Thyroid gland (tissue), 4 donors: ENCODE measurements at regions not wholly inside any gene's neighbourhood (a gene's known extent, or its start where the extent isn't known, plus 50 kb on each side); places are given as distances from the start of the nearest gene placed in this dataset.

Experiments used
- DNase-seq, 2 donors: peaks; one replicate each; pipeline ENCODE4 v3.0.0-alpha.2; 2019
- H3K27ac ChIP-seq, 3 donors: fragments of 200-600 bp; sonication (generic); 1 replicate in 2 of 3; 2 replicates in 1 of 3; pipeline ENCODE4 v1.5.1; 2016 to 2019; ENCODE audit warnings: mild to moderate bottlenecking in 1 of 3, moderate library complexity in 1 of 3
- H3K27me3 ChIP-seq: fragments of 200-600 bp; sonication (generic); one replicate; pipeline ENCODE4 v1.5.1; 2019
- H3K36me3 ChIP-seq, 2 donors: fragments of 200-600 bp; sonication (generic); one replicate each; pipeline ENCODE4 v1.5.1; 2016 to 2019
- H3K4me1 ChIP-seq, 2 donors: fragments of 200-600 bp; sonication (generic); one replicate each; pipeline ENCODE4 v1.5.1; 2017 to 2019
- H3K4me3 ChIP-seq, 3 donors: fragments of 200-600 bp; sonication (generic); replicated peaks in 1 of 3; 1 replicate in 2 of 3; 2 replicates in 1 of 3; pipeline ENCODE4 v1.5.1; 2016; ENCODE audit warnings: mild to moderate bottlenecking in 1 of 3
- H3K9me3 ChIP-seq: fragments of 200-600 bp; sonication (generic); one replicate; pipeline ENCODE4 v1.5.1; 2017
- POLR2A ChIP-seq, 2 donors: fragments of 450-650 bp; IDR thresholded peaks; one replicate each; pipeline ENCODE4 v1.6.1; 2017; ENCODE audit warnings: antibody characterized with exemption in 2 of 2, mild to moderate bottlenecking in 2 of 2, moderate library complexity in 1 of 2
- WGBS, 2 donors: methylation state at CpG; one replicate each; pipeline ENCODE4 v1.1.5; 2017; 5-methylcytosine and 5-hydroxymethylcytosine counted together
- intact Hi-C: fragments of 100-400 bp; cut with DNase I; formaldehyde crosslinking; loops from one replicate; pipeline ENCODE4 v1.15.1; 2023
- TF ChIP-seq, protein P1 (sequence below), 6 experiments: fragments of 200-600 bp in 3 of 6; fragments of 450-650 bp in 3 of 6; sonication (generic) in 3 of 6; IDR thresholded peaks; one replicate each; pipeline ENCODE4 v1.5.1; 2016 to 2019; ENCODE audit warnings: antibody characterized with exemption in 6 of 6, mild to moderate bottlenecking in 2 of 6, inconsistent platforms in 1 of 6, moderate library complexity in 1 of 6

DNA sequence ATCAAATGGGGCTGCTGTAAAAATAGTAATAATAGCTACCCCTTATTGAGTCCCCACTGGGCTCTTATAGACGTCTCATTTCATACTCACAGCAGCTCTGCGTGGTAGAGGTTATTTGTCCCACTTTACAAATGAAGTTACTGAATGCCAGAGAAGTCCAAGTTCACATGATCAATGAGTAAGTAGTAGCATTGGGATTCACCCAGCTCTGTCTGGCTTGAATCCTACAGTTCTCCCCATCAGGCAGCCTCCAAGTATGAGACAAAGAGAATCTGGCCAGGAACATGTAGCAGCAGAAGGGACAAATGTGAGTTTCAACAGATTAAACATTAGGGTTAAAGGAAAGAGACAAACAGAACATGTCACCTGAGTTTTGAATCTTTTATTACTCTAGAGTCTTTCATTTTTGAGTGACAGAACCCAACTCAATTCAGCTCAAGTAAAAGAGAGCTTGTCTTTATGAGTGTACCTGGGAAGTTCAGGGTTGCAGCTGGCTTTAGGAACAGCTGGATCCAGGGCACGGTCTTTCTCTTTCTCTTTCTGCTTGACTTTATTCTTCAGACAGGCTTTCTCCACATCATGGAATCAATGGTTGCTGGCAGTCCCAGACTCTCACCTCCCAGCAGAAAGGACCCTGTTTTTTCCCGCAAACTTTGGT lies 64.1 kb upstream of the JDP2 start:
- intact Hi-C loops = no loop called here
- DNase-seq = no peak
- H3K27ac ChIP-seq = no peak overlapping the region

DNA sequence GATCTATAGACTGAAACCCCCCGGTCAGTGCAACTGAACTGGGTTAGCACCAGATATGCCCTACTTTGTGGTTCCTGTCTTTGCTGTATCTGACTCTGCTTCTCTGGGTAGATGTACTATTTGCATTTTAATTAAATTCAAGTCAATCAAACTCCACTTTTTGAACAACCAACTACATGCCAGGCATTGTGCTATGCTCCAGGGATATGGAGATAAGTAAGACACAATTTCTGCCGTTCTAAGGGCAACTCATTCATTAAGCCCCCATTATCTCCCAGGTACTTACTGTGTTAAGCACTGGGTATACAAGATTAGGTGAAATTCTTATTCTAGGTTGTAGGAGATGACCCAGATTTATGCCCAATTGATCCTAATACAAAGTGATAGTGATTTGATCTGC lies 62.7 kb upstream of the JDP2 start:
- no peaks in the 10 kb centered on the region for H3K4me1 ChIP-seq
- no peaks in the 10 kb centered on the region for H3K9me3 ChIP-seq
- no peak overlapping the region for H3K27ac ChIP-seq
- H3K36me3 ChIP-seq = no peaks in the 10 kb centered on the region
- 74 to 77% methylated on average over 2 of the region's 2 CpGs for WGBS, 2 donors
- DNase-seq = no peak
- intact Hi-C loops = no loop called here
- H3K4me3 ChIP-seq = no peak overlapping the region
- H3K27me3 ChIP-seq = no peaks in the 10 kb centered on the region
- TF ChIP-seq, protein P1, sequence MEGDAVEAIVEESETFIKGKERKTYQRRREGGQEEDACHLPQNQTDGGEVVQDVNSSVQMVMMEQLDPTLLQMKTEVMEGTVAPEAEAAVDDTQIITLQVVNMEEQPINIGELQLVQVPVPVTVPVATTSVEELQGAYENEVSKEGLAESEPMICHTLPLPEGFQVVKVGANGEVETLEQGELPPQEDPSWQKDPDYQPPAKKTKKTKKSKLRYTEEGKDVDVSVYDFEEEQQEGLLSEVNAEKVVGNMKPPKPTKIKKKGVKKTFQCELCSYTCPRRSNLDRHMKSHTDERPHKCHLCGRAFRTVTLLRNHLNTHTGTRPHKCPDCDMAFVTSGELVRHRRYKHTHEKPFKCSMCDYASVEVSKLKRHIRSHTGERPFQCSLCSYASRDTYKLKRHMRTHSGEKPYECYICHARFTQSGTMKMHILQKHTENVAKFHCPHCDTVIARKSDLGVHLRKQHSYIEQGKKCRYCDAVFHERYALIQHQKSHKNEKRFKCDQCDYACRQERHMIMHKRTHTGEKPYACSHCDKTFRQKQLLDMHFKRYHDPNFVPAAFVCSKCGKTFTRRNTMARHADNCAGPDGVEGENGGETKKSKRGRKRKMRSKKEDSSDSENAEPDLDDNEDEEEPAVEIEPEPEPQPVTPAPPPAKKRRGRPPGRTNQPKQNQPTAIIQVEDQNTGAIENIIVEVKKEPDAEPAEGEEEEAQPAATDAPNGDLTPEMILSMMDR (IDR thresholded peaks at IDR 0.05) = no peak
- TF ChIP-seq POLR2A (IDR thresholded peaks at IDR 0.05) = no peak

More for the DNA sequence above, 64.1 kb upstream of the JDP2 start:
- 81 to 85% methylated on average over 4 of the region's 4 CpGs for WGBS, 2 donors
- TF ChIP-seq POLR2A (IDR thresholded peaks at IDR 0.05) = no peak
- TF ChIP-seq, protein P1 (IDR thresholded peaks at IDR 0.05) = no peak
- H3K4me1 ChIP-seq = no peaks in the 10 kb centered on the region
- no peak overlapping the region for H3K4me3 ChIP-seq
- H3K36me3 ChIP-seq = no peaks in the 10 kb centered on the region
- H3K9me3 ChIP-seq = no peaks in the 10 kb centered on the region
- no peaks in the 10 kb centered on the region for H3K27me3 ChIP-seq

DNA sequence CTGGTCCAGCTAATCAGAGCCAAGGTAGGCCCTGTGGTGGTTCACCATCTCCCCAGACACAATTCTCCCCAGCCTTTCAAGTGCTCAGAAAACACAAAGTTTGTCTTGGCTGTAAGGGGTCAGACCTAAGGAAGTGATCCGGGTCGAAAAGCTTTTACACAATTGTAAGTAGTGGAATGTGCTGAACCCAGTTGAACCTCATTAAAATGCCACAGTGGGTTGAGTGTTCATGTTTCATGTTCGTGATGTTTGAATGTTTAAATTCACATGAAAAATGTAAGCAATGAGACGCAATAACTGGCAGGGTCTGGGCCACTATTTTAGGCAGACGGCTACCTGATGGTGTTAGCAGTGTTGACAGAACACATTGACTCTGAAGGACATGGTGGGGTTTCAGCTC lies 60.9 kb upstream of the JDP2 start:
- no peak for DNase-seq
- intact Hi-C loops = no loop called here
- Histone ChIP-seq H3K27me3 (no peaks in the 10 kb centered on the region), H3K36me3 (no peaks in the 10 kb centered on the region), H3K4me3 (no peak overlapping the region), H3K4me1 (no peaks in the 10 kb centered on the region), H3K27ac (no peak overlapping the region), H3K9me3 (no peaks in the 10 kb centered on the region)
- 67 to 72% methylated on average over 5 of the region's 5 CpGs for whole genome bisulfite sequencing, 2 donors
- no peak for TF ChIP-seq POLR2A (IDR thresholded peaks at IDR 0.05)
- TF ChIP-seq, protein P1 (IDR thresholded peaks at IDR 0.05) = no peak

DNA sequence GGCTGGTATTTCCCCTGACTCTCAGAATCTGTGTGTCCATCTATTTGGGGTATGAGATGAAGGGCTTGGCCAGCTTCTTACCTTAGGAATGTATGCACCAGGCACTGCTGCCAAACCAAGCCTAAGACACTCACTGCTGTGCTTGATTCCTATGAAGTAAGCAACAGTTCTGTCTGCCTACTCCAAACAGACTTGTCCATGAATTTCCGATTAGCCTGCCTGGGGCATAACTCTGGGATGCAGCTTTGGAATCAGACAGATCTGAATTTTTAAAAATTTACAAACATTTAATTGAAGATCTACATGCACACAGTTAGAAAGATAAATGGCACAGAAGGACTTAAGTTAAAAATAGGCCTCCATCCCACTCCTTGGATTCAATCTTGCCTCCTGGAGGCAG lies 59.5 kb upstream of the JDP2 start:
- Histone ChIP-seq H3K9me3 (no peaks in the 10 kb centered on the region), H3K27me3 (no peaks in the 10 kb centered on the region), H3K4me1 (no peaks in the 10 kb centered on the region), H3K27ac (no peak overlapping the region), H3K36me3 (no peaks in the 10 kb centered on the region), H3K4me3 (no peak overlapping the region)
- no peak for DNase-seq
- intact Hi-C loops = no loop called here
- TF ChIP-seq, protein P1 (IDR thresholded peaks at IDR 0.05) = no peak
- no peak for TF ChIP-seq POLR2A (IDR thresholded peaks at IDR 0.05)
- 93 to 95% methylated on average over 1 of the region's 1 CpG for WGBS, 2 donors

DNA sequence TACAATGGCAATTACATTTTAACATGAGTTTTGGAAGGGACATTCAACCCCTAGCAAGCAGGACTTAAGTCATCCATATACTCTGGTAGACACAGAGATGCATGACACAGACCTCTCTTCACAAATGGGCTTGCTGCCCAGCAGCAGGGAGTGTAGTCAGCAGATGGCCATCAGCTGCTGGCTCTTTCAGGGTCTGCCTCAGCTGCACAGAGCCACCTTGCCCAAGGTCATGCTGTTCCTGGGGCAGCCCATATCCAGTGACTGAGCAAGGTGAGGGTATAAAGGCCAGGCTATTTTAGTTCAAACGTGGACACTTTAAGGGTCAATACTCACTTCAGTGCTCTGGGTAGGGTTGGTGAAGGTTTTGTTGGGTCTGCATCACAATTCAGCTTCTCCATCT lies 58.3 kb upstream of the JDP2 start:
- no peaks in the 10 kb centered on the region for H3K27me3 ChIP-seq
- no peak for DNase-seq
- H3K36me3 ChIP-seq = no peaks in the 10 kb centered on the region
- H3K27ac ChIP-seq = no peak overlapping the region
- H3K4me1 ChIP-seq = no peaks in the 10 kb centered on the region
- WGBS, 2 donors = 56 to 73% methylated on average over 1 of the region's 1 CpG
- H3K9me3 ChIP-seq = no peaks in the 10 kb centered on the region
- intact Hi-C loops = no loop called here
- no peak overlapping the region for H3K4me3 ChIP-seq
- TF ChIP-seq, protein P1 (IDR thresholded peaks at IDR 0.05) = no peak
- TF ChIP-seq POLR2A (IDR thresholded peaks at IDR 0.05) = no peak
